RWPE2 (cell line): ENCODE measurements at regions not wholly inside any gene's neighbourhood (a gene's known extent, or its start where the extent isn't known, plus 50 kb on each side); places are given as distances from the start of the nearest gene placed in this dataset.

Experiments
- ATAC-seq: fragments of 200-7000 bp; cut with Tn5 transposase; 3 replicates; pipeline ENCODE4 v1.9.1; 2021; ENCODE audit warnings: low read depth
- DNase-seq: peaks from one replicate; pipeline ENCODE4 v3.0.0-alpha.2; 2020; ENCODE audit warnings: low spot score
- H3K27ac ChIP-seq: fragments of 450-650 bp; 2 replicates; pipeline ENCODE4 v1.5.1; 2017; ENCODE audit warnings: mild to moderate bottlenecking; ENCODE audit not compliant: poor library complexity, severe bottlenecking
- H3K27me3 ChIP-seq: fragments of 250-450 bp; sonication (Bioruptor Pico); 2 replicates; pipeline ENCODE4 v1.5.1; 2021; ENCODE audit warnings: mild to moderate bottlenecking, moderate library complexity; ENCODE audit not compliant: insufficient read depth, poor library complexity, severe bottlenecking
- H3K36me3 ChIP-seq: fragments of 250-450 bp; sonication (Bioruptor Pico); 2 replicates; pipeline ENCODE4 v1.5.1; 2020; ENCODE audit warnings: low read depth, mild to moderate bottlenecking, moderate library complexity
- H3K4me1 ChIP-seq: fragments of 250-450 bp; sonication (Bioruptor Pico); 2 replicates; pipeline ENCODE4 v1.5.1; 2021; ENCODE audit warnings: mild to moderate bottlenecking, moderate library complexity; ENCODE audit not compliant: insufficient read depth, poor library complexity, severe bottlenecking
- H3K4me3 ChIP-seq: fragments of 250-450 bp; sonication (Bioruptor Pico); 2 replicates; pipeline ENCODE4 v1.5.1; 2021; ENCODE audit warnings: mild to moderate bottlenecking, moderate library complexity; ENCODE audit not compliant: severe bottlenecking
- H3K9me3 ChIP-seq: fragments of 250-450 bp; sonication (Bioruptor Pico); 2 replicates; pipeline ENCODE4 v1.5.1; 2021; ENCODE audit warnings: mild to moderate bottlenecking, moderate library complexity; ENCODE audit not compliant: severe bottlenecking
- CTCF ChIP-seq: fragments of 450-650 bp; IDR thresholded peaks from one replicate; pipeline ENCODE4 v1.5.1; 2017; ENCODE audit warnings: mild to moderate bottlenecking, moderate library complexity; ENCODE audit not compliant: poor library complexity, severe bottlenecking

- DNase-seq (no peak), ATAC-seq (peak; percentile 74)
- Histone ChIP-seq H3K4me3 (no peak overlapping the region), H3K27me3 (no peaks in the 10 kb centered on the region), H3K9me3 (no peaks in the 10 kb centered on the region), H3K4me1 (peaks cover 6% of the 10 kb centered on the region), H3K27ac (peak overlapping the region; percentile 59), H3K36me3 (no peaks in the 10 kb centered on the region)
- TF ChIP-seq CTCF = no peak
Observed at GRCh38 chr4:100299046-100299840, 109.0 kb upstream of the DDIT4L start.

GRCh38 chr4:100295792-100296191, 105.5 kb upstream of the DDIT4L start:
- TF ChIP-seq CTCF = no peak
- Histone ChIP-seq H3K4me1 (peaks cover 8% of the 10 kb centered on the region), H3K27ac (no peak overlapping the region), H3K4me3 (no peak overlapping the region), H3K36me3 (no peaks in the 10 kb centered on the region), H3K9me3 (no peaks in the 10 kb centered on the region), H3K27me3 (no peaks in the 10 kb centered on the region)
- ATAC-seq = no peak
- DNase-seq = no peak

GRCh38 chr4:100294356-100294755, 104.1 kb upstream of the DDIT4L start:
- Histone ChIP-seq H3K4me1 (peaks cover 21% of the 10 kb centered on the region), H3K4me3 (no peak overlapping the region), H3K27me3 (no peaks in the 10 kb centered on the region), H3K9me3 (no peaks in the 10 kb centered on the region), H3K36me3 (no peaks in the 10 kb centered on the region), H3K27ac (no peak overlapping the region)
- TF ChIP-seq CTCF = no peak
- ATAC-seq (no peak), DNase-seq (no peak)

- H3K4me1 ChIP-seq = peaks cover 20% of the 10 kb centered on the region
- no peaks in the 10 kb centered on the region for H3K9me3 ChIP-seq
- ATAC-seq (peak; percentile 84), DNase-seq (no peak)
- peak overlapping the region; percentile 91 for H3K27ac ChIP-seq
- H3K36me3 ChIP-seq = no peaks in the 10 kb centered on the region
- H3K4me3 ChIP-seq = no peak overlapping the region
- H3K27me3 ChIP-seq = no peaks in the 10 kb centered on the region
- TF ChIP-seq CTCF = no peak
Observed at GRCh38 chr4:100290585-100290984, 100.3 kb upstream of the DDIT4L start.

- TF ChIP-seq CTCF = no peak
- Histone ChIP-seq H3K27ac (peak overlapping the region; percentile 91), H3K4me1 (peaks cover 20% of the 10 kb centered on the region), H3K9me3 (no peaks in the 10 kb centered on the region), H3K4me3 (no peak overlapping the region), H3K27me3 (no peaks in the 10 kb centered on the region), H3K36me3 (no peaks in the 10 kb centered on the region)
- no peak for DNase-seq
- no peak for ATAC-seq
Observed at GRCh38 chr4:100289946-100290345, 99.7 kb upstream of the DDIT4L start.
